ENCODE measurements at regions not wholly inside any gene's neighbourhood (a gene's known extent, or its start where the extent isn't known, plus 50 kb on each side); places are given as distances from the start of the nearest gene placed in this dataset.

GRCh38 chr2:242054406-242054805 lies 184.9 kb downstream of the RTP5 start:
- Histone ChIP-seq H3K4me1 (no peaks in the 10 kb centered on the region), H3K9me3 (no peaks in the 10 kb centered on the region), H3K4me3 (no peak overlapping the region), H3K27me3 (peaks cover 0 to 48% of the 10 kb centered on the region in 2 donors), H3K27ac (no peak overlapping the region), H3K36me3 (no peaks in the 10 kb centered on the region)
- TF ChIP-seq POLR2AphosphoS5 (IDR thresholded peaks at IDR 0.05) (no peak), CTCF (IDR thresholded peaks at IDR 0.05) (no peak), POLR2A (IDR thresholded peaks at IDR 0.05) (no peak)
- no peak for DNase-seq (ENCODE audit: low spot score in 2 of 2)
- intact Hi-C loops (cut with DNase I; ENCODE audit: low total_unique reads) = no loop called here

GRCh38 chr2:242054881-242055801 lies 185.6 kb downstream of the RTP5 start:
- Histone ChIP-seq H3K4me3 (no peak overlapping the region), H3K4me1 (no peaks in the 10 kb centered on the region), H3K27ac (no peak overlapping the region), H3K9me3 (no peaks in the 10 kb centered on the region), H3K36me3 (no peaks in the 10 kb centered on the region), H3K27me3 (peaks cover 0 to 48% of the 10 kb centered on the region in 2 donors)
- intact Hi-C loops (cut with DNase I; ENCODE audit: low total_unique reads) = no loop called here
- DNase-seq (ENCODE audit: low spot score in 2 of 2) = no peak
- TF ChIP-seq POLR2AphosphoS5 (IDR thresholded peaks at IDR 0.05) (no peak), POLR2A (IDR thresholded peaks at IDR 0.05) (no peak), CTCF (IDR thresholded peaks at IDR 0.05) (no peak)

GRCh38 chr2:242056026-242056425 lies 186.5 kb downstream of the RTP5 start:
- intact Hi-C loops (cut with DNase I; ENCODE audit: low total_unique reads) = no loop called here
- no peak for DNase-seq (ENCODE audit: low spot score in 2 of 2)
- Histone ChIP-seq H3K4me3 (no peak overlapping the region), H3K4me1 (no peaks in the 10 kb centered on the region), H3K9me3 (no peaks in the 10 kb centered on the region), H3K27ac (no peak overlapping the region), H3K27me3 (peaks cover 0 to 48% of the 10 kb centered on the region in 2 donors), H3K36me3 (no peaks in the 10 kb centered on the region)
- TF ChIP-seq POLR2A (IDR thresholded peaks at IDR 0.05) = no peak
- TF ChIP-seq POLR2AphosphoS5 (IDR thresholded peaks at IDR 0.05) = no peak
- TF ChIP-seq CTCF (IDR thresholded peaks at IDR 0.05) = no peak

GRCh38 chr2:242056785-242057184 lies 187.3 kb downstream of the RTP5 start:
- no peak overlapping the region for H3K4me3 ChIP-seq
- no peaks in the 10 kb centered on the region for H3K36me3 ChIP-seq
- no peak for DNase-seq (ENCODE audit: low spot score in 2 of 2)
- peaks cover 0 to 48% of the 10 kb centered on the region in 2 donors for H3K27me3 ChIP-seq
- H3K27ac ChIP-seq = no peak overlapping the region
- no peaks in the 10 kb centered on the region for H3K4me1 ChIP-seq
- intact Hi-C loops (cut with DNase I; ENCODE audit: low total_unique reads) = no loop called here
- H3K9me3 ChIP-seq = no peaks in the 10 kb centered on the region
- TF ChIP-seq POLR2A (IDR thresholded peaks at IDR 0.05) = no peak
- no peak for TF ChIP-seq CTCF (IDR thresholded peaks at IDR 0.05)
- TF ChIP-seq POLR2AphosphoS5 (IDR thresholded peaks at IDR 0.05) = no peak

GRCh38 chr2:242057379-242058040 lies 188.0 kb downstream of the RTP5 start:
- H3K36me3 ChIP-seq = no peaks in the 10 kb centered on the region
- no peaks in the 10 kb centered on the region for H3K4me1 ChIP-seq
- intact Hi-C loops (cut with DNase I; ENCODE audit: low total_unique reads) = no loop called here
- DNase-seq (ENCODE audit: low spot score in 2 of 2) = no peak
- TF ChIP-seq CTCF (IDR thresholded peaks at IDR 0.05) (no peak), POLR2AphosphoS5 (IDR thresholded peaks at IDR 0.05) (no peak), POLR2A (IDR thresholded peaks at IDR 0.05) (no peak)
- H3K9me3 ChIP-seq = no peaks in the 10 kb centered on the region
- H3K4me3 ChIP-seq = no peak overlapping the region
- no peak overlapping the region for H3K27ac ChIP-seq
- H3K27me3 ChIP-seq = peaks cover 0 to 47% of the 10 kb centered on the region in 2 donors
